Suprapubic skin (tissue), 3 donors: ENCODE measurements at regions not wholly inside any gene's neighbourhood (a gene's known extent, or its start where the extent isn't known, plus 50 kb on each side); places are given as distances from the start of the nearest gene placed in this dataset.
"Not testable (repeated sequence)": the region's sequence is repeated elsewhere in the genome, so short reads cannot be mapped to it uniquely, and the experiment has no call there.

Experiments
- CTCF ChIP-seq, 2 donors: fragments of 200-600 bp in 1 of 2; fragments of 450-650 bp in 1 of 2; sonication (generic) in 1 of 2; IDR thresholded peaks; one replicate each; pipeline ENCODE4 v1.5.1; 2016 to 2019; ENCODE audit warnings: antibody characterized with exemption in 2 of 2, mild to moderate bottlenecking in 1 of 2, moderate library complexity in 1 of 2
- EP300 ChIP-seq: sonication (generic); formaldehyde crosslinking; IDR thresholded peaks from one replicate; pipeline ENCODE4 v1.6.1; 2017; ENCODE audit warnings: antibody characterized with exemption
- POLR2A ChIP-seq, 2 donors: fragments of 450-650 bp; IDR thresholded peaks; one replicate each; pipeline ENCODE4 v1.6.1; 2017; ENCODE audit warnings: antibody characterized with exemption in 2 of 2, mild to moderate bottlenecking in 2 of 2, moderate library complexity in 2 of 2

GRCh38 chr21:6075627-6076208, 4445.7 kb upstream of the TPTE start:
- not testable (repeated sequence) for TF ChIP-seq CTCF (IDR thresholded peaks at IDR 0.05); EP300; POLR2A (IDR thresholded peaks at IDR 0.05)
